ENCODE measurements at regions not wholly inside any gene's neighbourhood (a gene's known extent, or its start where the extent isn't known, plus 50 kb on each side); places are given as distances from the start of the nearest gene placed in this dataset.

DNA sequence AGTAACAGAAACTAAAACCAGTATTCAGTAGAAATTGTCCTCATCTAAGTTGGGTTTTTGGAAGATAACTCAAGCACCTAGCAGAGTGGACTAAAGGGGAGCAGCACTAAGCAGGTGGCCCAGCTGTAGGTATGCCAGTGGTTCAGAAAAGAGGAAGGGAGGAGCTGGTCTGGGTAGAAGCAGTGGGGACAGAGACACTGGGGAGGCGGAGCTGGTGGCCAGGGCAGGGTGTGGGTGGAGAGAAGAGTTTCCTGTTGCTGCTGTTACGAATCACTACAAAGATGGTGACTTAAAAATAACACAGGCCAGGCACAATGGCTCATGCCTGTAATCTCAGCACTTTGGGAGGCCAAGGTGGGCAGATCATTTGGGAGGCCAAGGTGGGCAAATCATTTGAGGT is 136.2 kb downstream of the WDR11 start:
- no peak overlapping the region for H3K4me3 Mint-ChIP-seq
- no peak overlapping the region for H3K4me3 ChIP-seq
- H3K9me3 Mint-ChIP-seq = peaks cover 72% of the 10 kb centered on the region
- no peak overlapping the region for H2AFZ ChIP-seq
- peaks cover 9% of the 10 kb centered on the region for H3K27me3 Mint-ChIP-seq (ENCODE audit: insufficient read depth, low read depth, poor library complexity)
- no peaks in the 10 kb centered on the region for H3K9me2 ChIP-seq (ENCODE audit: insufficient read depth)
- peaks cover 58% of the 10 kb centered on the region for H3K36me3 Mint-ChIP-seq (ENCODE audit: low read depth)
- no peak overlapping the region for H3K27ac Mint-ChIP-seq
- DNase-seq (ENCODE audit: low spot score) (no peak), ATAC-seq (no peak)
- H3K79me2 ChIP-seq (replicated peaks; ENCODE audit: insufficient read depth) = no peaks in the 10 kb centered on the region
- H3K27ac ChIP-seq (ENCODE audit: low read depth) = no peak overlapping the region
- H3K27me3 ChIP-seq (ENCODE audit: insufficient read depth) = no peaks in the 10 kb centered on the region
- TF ChIP-seq NANOG (IDR thresholded peaks at IDR 0.05; ENCODE audit: borderline replicate concordance) (no peak), ZNF462 (CRISPR knock-in tag; IDR thresholded peaks at IDR 0.05) (no peak), JUNB (IDR thresholded peaks at IDR 0.05; ENCODE audit: unreplicated experiment) (no peak)
- TF ChIP-seq, protein P1, sequence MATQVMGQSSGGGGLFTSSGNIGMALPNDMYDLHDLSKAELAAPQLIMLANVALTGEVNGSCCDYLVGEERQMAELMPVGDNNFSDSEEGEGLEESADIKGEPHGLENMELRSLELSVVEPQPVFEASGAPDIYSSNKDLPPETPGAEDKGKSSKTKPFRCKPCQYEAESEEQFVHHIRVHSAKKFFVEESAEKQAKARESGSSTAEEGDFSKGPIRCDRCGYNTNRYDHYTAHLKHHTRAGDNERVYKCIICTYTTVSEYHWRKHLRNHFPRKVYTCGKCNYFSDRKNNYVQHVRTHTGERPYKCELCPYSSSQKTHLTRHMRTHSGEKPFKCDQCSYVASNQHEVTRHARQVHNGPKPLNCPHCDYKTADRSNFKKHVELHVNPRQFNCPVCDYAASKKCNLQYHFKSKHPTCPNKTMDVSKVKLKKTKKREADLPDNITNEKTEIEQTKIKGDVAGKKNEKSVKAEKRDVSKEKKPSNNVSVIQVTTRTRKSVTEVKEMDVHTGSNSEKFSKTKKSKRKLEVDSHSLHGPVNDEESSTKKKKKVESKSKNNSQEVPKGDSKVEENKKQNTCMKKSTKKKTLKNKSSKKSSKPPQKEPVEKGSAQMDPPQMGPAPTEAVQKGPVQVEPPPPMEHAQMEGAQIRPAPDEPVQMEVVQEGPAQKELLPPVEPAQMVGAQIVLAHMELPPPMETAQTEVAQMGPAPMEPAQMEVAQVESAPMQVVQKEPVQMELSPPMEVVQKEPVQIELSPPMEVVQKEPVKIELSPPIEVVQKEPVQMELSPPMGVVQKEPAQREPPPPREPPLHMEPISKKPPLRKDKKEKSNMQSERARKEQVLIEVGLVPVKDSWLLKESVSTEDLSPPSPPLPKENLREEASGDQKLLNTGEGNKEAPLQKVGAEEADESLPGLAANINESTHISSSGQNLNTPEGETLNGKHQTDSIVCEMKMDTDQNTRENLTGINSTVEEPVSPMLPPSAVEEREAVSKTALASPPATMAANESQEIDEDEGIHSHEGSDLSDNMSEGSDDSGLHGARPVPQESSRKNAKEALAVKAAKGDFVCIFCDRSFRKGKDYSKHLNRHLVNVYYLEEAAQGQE (IDR thresholded peaks at IDR 0.05; ENCODE audit: unreplicated experiment) = no peak
- peaks cover 11% of the 10 kb centered on the region for H3K4me1 Mint-ChIP-seq
- H3K4me1 ChIP-seq (ENCODE audit: insufficient read depth) = peaks cover 4% of the 10 kb centered on the region
- no peaks in the 10 kb centered on the region for H4K20me1 ChIP-seq (replicated peaks; ENCODE audit: insufficient read depth)
- H3F3A ChIP-seq (replicated peaks; ENCODE audit: low read depth) = no peaks in the 10 kb centered on the region
- H3K36me3 ChIP-seq (ENCODE audit: insufficient read depth) = no peaks in the 10 kb centered on the region
- H3K4me2 ChIP-seq = no peak overlapping the region

Data from GM23338 (cell line).